PC-3 (cell line): ENCODE measurements at regions not wholly inside any gene's neighbourhood (a gene's known extent, or its start where the extent isn't known, plus 50 kb on each side); places are given as distances from the start of the nearest gene placed in this dataset.

Experiments
- ATAC-seq: fragments of 200-7000 bp; cut with Tn5 transposase; 2 replicates; pipeline ENCODE4 v1.9.1; 2020; ENCODE audit warnings: mild to moderate bottlenecking, moderate library complexity
- BruUV-seq: library from RNA; stranded (reverse); fragments of 400-500 nt; replicated peaks from 2 replicates; lab custom pipeline; 2021; lab: Mats Ljungman, UMichigan
- CTCF ChIA-PET: fragments of 300-600 bp; sonication (Branson Sonifier 250); formaldehyde crosslinking; loops from one replicate; lab custom pipeline; 2022; ENCODE audit warnings: antibody characterized with exemption; lab: Charles Lee
- POLR2A ChIA-PET: fragments of 300-600 bp; sonication (Branson Sonifier 250); formaldehyde crosslinking; loops from one replicate; lab custom pipeline; 2022; ENCODE audit warnings: antibody characterized with exemption; ENCODE audit not compliant: unreplicated experiment; lab: Charles Lee
- DNase-seq: peaks from one replicate; pipeline ENCODE4 v3.0.0-alpha.2; 2015
- H2AFZ ChIP-seq: fragments of 300-600 bp; sonication (generic); 2 replicates; pipeline ENCODE4 v1.6.0; 2016; ENCODE audit warnings: antibody characterized with exemption, low read length
- H3F3A ChIP-seq: fragments of 300-600 bp; sonication (generic); one replicate; pipeline ENCODE4 v1.6.0; 2017; ENCODE audit warnings: antibody characterized with exemption, low read length, control low read depth, mild to moderate bottlenecking; ENCODE audit not compliant: unreplicated experiment
- H3K27ac ChIP-seq: fragments of 300-600 bp; sonication (generic); 2 replicates; pipeline ENCODE4 v1.5.1; 2016; ENCODE audit warnings: mild to moderate bottlenecking, low read length
- H3K27me3 ChIP-seq: fragments of 300-600 bp; sonication (generic); 2 replicates; pipeline ENCODE4 v1.6.1; 2016; ENCODE audit warnings: low read length, mixed read lengths
- H3K36me3 ChIP-seq: fragments of 300-600 bp; sonication (generic); 2 replicates; pipeline ENCODE4 v1.6.1; 2016; ENCODE audit warnings: low read depth, mixed run types, low read length, mixed read lengths
- H3K4me1 ChIP-seq: fragments of 300-600 bp; sonication (generic); 2 replicates; pipeline ENCODE4 v1.5.1; 2016; ENCODE audit warnings: low read length; ENCODE audit not compliant: insufficient read depth
- H3K4me2 ChIP-seq: fragments of 300-600 bp; sonication (generic); 2 replicates; pipeline ENCODE4 v1.6.0; 2016; ENCODE audit warnings: low read length
- H3K4me3 ChIP-seq: fragments of 300-600 bp; sonication (generic); 2 replicates; pipeline ENCODE4 v1.5.1; 2016; ENCODE audit warnings: mild to moderate bottlenecking, low read length, mixed read lengths
- H3K79me2 ChIP-seq: fragments of 300-600 bp; sonication (generic); 2 replicates; pipeline ENCODE4 v1.6.1; 2017; ENCODE audit warnings: low read length, mixed read lengths
- H3K9ac ChIP-seq: fragments of 300-600 bp; sonication (generic); 2 replicates; pipeline ENCODE4 v1.6.0; 2016; ENCODE audit warnings: mild to moderate bottlenecking, low read length
- H3K9me2 ChIP-seq: fragments of 300-600 bp; sonication (generic); replicated peaks from 2 replicates; pipeline ENCODE4 v1.6.1; 2016; ENCODE audit warnings: mixed run types, low read length, mixed read lengths
- H3K9me3 ChIP-seq: fragments of 300-600 bp; sonication (generic); 2 replicates; pipeline ENCODE4 v1.6.1; 2016; ENCODE audit warnings: low read length, mixed read lengths
- H4K20me1 ChIP-seq: fragments of 300-600 bp; sonication (generic); 2 replicates; pipeline ENCODE4 v1.6.1; 2016; ENCODE audit warnings: low read length, mixed read lengths
- CTCF ChIP-seq: fragments of 300-600 bp; sonication (generic); conservative IDR thresholded peaks from 2 replicates; pipeline ENCODE4 v1.5.1; 2017; ENCODE audit warnings: antibody characterized with exemption, low read depth, mild to moderate bottlenecking, low read length
- EZH2 ChIP-seq: fragments of 300-600 bp; sonication (generic); IDR thresholded peaks from one replicate; pipeline ENCODE4 v1.6.1; 2017; ENCODE audit warnings: antibody characterized with exemption, mild to moderate bottlenecking, low read length; ENCODE audit not compliant: unreplicated experiment
- EZH2phosphoT487 ChIP-seq: fragments of 300-600 bp; sonication (generic); IDR thresholded peaks from 2 replicates; pipeline ENCODE4 v1.6.1; 2018; ENCODE audit warnings: mild to moderate bottlenecking, antibody characterized with exemption, low read length, borderline replicate concordance
- intact Hi-C: fragments of 100-400 bp; cut with micrococcal nuclease; formaldehyde crosslinking; loops from 2 replicates; pipeline ENCODE4 v1.9.0; 2023

- BruUV-seq: no TSS peak
- Histone ChIP-seq H3K4me2 (no peak overlapping the region), H3K79me2 (no peaks in the 10 kb centered on the region), H3K9ac (no peak overlapping the region), H3K9me3 (peaks cover 33% of the 10 kb centered on the region), H3K27ac (no peak overlapping the region), H3F3A (no peaks in the 10 kb centered on the region), H3K4me1 (no peaks in the 10 kb centered on the region), H3K4me3 (no peak overlapping the region), H4K20me1 (no peaks in the 10 kb centered on the region), H2AFZ (no peak overlapping the region), H3K36me3 (no peaks in the 10 kb centered on the region), H3K27me3 (no peaks in the 10 kb centered on the region), H3K9me2 (no peaks in the 10 kb centered on the region)
- no peak for TF ChIP-seq CTCF
- TF ChIP-seq EZH2: no peak
- TF ChIP-seq EZH2phosphoT487: no peak
- intact Hi-C loops: no loop called here
- CTCF ChIA-PET: no interaction called here
- POLR2A ChIA-PET: interaction anchor here (0.6 kb wide), 1 partner anchor 46 kb away, joined by 26 read pairs; no protein-coding TSS in a partner anchor
- DNase-seq (no peak), ATAC-seq (no peak)
These were observed 192.8 kb upstream of the CRBN start for GRCh38 chr3:3372210-3372777.

GRCh38 chr3:3368306-3368705 is 188.8 kb upstream of the CRBN start:
- no peaks in the 10 kb centered on the region for H3K27me3 ChIP-seq
- no peak overlapping the region for H3K4me2 ChIP-seq
- BruUV-seq: no TSS peak
- no peak overlapping the region for H3K9ac ChIP-seq
- intact Hi-C loops: no loop called here
- no peaks in the 10 kb centered on the region for H3K79me2 ChIP-seq
- CTCF ChIA-PET: no interaction called here
- H3K36me3 ChIP-seq: no peaks in the 10 kb centered on the region
- no peak overlapping the region for H3K4me3 ChIP-seq
- no peak for TF ChIP-seq EZH2phosphoT487
- no peak for TF ChIP-seq CTCF
- TF ChIP-seq EZH2: no peak
- no peaks in the 10 kb centered on the region for H4K20me1 ChIP-seq
- POLR2A ChIA-PET: no interaction called here
- no peaks in the 10 kb centered on the region for H3F3A ChIP-seq
- H2AFZ ChIP-seq: no peak overlapping the region
- H3K9me2 ChIP-seq: no peaks in the 10 kb centered on the region
- DNase-seq (no peak), ATAC-seq (no peak)
- no peak overlapping the region for H3K27ac ChIP-seq
- 0 out of 2 replicates have a peak, but pooled peaks cover 16% of the 10 kb centered on the region for H3K9me3 ChIP-seq
- H3K4me1 ChIP-seq: no peaks in the 10 kb centered on the region

- Histone ChIP-seq H3K79me2 (no peaks in the 10 kb centered on the region), H4K20me1 (no peaks in the 10 kb centered on the region), H3K36me3 (no peaks in the 10 kb centered on the region), H3F3A (no peaks in the 10 kb centered on the region), H3K9me3 (peaks cover 8% of the 10 kb centered on the region; the same call in 1 of the 2 replicates), H3K4me1 (no peaks in the 10 kb centered on the region), H3K9ac (no peak overlapping the region), H3K9me2 (no peaks in the 10 kb centered on the region), H3K27me3 (no peaks in the 10 kb centered on the region), H2AFZ (no peak overlapping the region), H3K27ac (no peak overlapping the region), H3K4me2 (no peak overlapping the region), H3K4me3 (no peak overlapping the region)
- no peak for DNase-seq
- TF ChIP-seq EZH2 (no peak), EZH2phosphoT487 (no peak), CTCF (no peak)
- CTCF ChIA-PET: no interaction called here
- POLR2A ChIA-PET: no interaction called here
- BruUV-seq: no TSS peak
- no peak for ATAC-seq
- intact Hi-C loops: no loop called here
These were observed 186.9 kb upstream of the CRBN start for GRCh38 chr3:3366386-3366785.
